GM18858 (cell line): ENCODE measurements at regions not wholly inside any gene's neighbourhood (a gene's known extent, or its start where the extent isn't known, plus 50 kb on each side); places are given as distances from the start of the nearest gene placed in this dataset.

ENCODE experiments used
- ATAC-seq: cut with Tn5 transposase; IDR thresholded peaks from one replicate; pipeline ENCODE4 v1.9.1; 2021; ENCODE audit not compliant: unreplicated experiment

DNA sequence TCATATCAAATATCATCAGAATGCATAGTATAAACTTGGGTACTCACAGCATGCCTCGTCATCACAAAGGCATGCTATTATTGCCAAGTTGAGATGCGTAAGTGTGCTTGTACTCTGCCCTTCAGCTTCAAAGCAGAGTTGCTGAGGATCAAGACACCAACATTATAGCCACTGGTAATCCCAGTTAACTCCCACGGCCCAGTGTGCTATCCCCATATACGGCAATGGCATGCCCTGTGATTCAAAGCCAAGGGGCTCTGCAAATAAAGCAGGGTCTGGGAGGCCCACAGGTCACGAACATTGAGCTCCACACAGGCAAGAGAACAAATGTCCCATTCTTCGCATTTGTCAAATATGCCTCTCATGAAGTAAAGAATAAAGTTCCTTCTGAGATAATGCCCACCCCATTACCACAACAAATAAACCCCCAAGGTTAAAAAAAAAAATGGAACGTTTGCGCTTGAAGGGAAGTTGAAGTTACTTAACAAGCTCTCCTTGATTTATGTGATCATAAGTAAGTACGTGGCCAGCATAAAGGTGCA is 298.1 kb upstream of the NECTIN3 start:
- no peak for ATAC-seq

DNA sequence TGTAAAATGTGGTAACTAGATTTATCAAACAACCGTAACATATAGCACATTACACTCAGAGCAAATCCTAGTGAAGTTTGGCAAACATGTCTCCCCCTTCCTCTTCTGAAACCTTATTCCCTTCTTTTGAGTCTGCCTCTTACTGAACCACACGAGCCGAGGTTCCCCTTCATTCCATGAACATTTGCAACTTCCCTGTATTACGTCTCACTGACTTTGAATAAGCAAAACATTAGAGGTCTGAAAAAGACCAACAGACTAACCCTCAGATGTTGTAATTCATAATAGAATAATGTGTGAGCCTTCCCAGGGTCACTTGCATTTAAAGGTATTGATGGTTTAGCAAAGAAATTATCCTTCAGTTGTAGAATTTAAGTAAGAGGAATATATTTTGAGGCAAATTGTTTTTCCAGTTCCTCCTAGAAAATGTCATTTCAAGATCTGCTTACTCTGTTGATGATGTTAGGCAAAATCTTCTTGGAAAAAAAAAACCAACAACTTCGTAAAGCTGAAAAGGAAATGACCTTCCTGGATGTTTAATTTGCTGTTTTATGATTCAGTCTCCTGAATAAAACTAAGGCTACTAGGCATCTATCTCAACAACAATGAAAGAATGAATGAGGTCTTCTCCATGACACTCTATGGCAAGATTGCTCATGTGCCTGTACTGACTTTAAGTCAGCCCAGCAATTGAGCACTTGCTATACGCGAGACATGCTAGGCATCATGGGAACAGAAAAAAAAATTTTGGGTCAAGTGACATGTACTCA is 296.9 kb upstream of the NECTIN3 start:
- ATAC-seq, result no peak

DNA sequence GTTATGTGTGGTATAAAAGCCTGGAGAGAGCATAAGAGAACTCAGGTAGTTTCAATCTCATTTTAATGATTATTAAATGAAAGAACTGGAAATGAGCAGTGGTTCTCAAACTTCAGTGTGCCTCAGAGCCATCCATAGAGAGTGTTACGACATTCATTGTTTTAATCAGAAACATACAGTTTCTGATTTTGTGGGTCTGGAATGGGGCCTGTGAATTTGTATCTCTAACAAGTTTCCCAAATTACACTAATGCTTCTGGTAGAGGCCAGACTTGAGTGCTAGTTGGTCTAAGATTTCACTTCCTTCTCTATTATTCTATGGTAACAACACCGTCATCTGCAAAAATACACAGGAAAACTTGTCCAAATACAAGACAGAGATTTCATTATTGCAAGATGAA is 292.0 kb upstream of the NECTIN3 start:
- no peak for ATAC-seq

DNA sequence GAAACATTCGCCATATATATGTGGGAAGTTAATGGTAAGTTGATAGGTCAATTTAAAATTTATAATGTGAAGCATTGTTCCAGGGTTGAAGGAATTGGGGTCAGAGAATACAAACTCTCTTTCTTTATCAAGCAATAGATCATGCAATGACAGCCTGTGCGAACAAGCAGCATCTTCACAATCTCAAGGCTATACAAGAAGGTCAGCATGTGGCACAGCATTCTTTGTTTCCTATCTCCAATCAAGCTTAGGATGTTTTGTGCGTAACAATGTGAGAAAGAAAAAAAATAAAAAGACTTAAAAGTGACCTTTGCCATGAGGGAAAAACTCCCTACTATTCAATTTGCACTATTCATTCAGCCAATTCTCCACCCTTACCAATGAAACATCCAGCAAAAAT is 288.1 kb upstream of the NECTIN3 start:
- ATAC-seq, result no peak

DNA sequence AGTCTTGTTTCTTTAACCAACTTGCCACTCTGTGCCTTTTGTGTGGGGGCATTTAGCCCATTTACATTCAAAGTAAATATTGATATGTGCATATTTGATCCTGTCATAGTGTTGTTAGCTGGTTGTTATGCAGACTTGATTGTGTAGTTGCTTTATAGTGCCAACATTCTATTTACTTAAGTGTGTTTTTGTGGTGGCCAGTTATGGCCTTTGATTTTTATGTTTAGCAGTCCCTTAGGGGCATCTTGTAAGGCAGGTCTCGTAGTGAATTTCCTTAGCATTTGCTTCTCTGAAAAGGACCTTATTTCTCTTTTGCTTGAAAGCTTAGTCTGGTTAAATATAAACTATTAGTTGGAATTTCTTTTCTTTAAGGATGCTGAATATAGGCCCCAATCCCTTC is 282.8 kb upstream of the NECTIN3 start:
- no peak for ATAC-seq

DNA sequence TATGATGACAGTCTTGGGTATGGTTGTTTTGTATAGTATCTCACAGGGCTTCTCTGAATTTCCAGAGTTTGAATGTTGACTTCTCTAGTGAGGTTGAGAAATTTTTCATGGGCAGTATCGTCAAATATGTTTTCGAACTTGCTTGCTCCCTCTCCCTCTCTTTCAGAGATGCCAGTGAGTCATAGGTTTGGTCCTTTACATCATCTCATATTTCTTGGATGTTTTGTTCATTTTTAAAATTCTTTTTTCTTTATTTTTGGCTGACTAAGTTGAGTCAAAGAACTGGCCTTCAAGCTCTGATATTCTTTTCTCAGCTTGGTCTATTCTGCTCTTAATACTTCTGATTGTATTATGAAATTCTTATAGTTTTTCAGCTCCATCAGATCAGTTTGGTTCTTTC is 282.3 kb upstream of the NECTIN3 start:
- ATAC-seq, result no peak

DNA sequence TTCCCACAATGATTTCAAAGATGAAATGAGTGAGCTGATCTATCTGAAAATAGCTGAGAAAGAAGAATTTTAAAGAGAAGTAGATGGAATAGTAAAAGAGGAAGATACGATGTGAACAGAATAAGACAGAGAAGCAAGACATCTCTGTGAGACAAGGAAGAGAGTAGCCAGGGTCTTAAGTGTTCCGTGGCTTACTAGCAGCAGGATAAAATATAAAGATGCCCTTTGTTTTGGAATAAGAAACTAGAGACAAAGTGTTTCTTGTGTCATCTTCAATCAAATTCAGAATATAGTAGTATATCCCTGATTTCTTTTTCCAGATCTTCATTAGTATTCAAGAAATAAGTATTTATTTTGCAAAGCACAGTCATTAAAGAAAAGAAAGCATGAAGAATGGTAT is 281.0 kb upstream of the NECTIN3 start:
- ATAC-seq, result no peak

DNA sequence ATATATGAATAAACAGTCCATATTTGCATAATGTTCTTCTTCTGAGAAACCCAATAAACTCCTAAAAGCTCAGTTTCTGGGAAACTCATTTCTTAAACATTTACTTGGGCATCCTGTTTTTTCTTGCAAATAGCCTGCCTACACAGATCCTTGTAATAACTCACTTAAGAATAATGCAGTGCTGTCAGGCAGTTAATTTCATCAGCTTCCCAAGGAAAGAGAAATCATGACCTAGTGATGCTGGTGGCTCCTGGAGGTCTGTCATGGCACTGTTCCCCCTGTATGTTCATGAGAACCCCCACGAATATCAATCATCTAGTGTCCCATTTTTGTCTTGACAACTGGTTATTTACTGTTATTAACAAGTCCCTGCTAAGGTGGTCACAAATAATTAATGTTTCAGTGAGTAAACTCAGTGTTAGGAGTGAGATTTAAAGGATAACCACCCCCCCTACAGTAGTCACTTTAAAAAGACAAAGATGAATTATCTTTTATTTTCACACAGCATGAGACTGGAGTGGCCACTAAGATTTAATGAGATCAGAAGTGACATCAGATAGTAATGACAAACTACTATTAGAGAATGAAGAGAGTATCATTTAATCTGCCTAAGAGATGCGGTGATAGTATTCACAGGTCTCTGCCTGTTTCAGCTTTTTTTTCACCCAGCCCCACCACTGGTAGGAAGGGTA is 279.5 kb upstream of the NECTIN3 start:
- ATAC-seq, result no peak

DNA sequence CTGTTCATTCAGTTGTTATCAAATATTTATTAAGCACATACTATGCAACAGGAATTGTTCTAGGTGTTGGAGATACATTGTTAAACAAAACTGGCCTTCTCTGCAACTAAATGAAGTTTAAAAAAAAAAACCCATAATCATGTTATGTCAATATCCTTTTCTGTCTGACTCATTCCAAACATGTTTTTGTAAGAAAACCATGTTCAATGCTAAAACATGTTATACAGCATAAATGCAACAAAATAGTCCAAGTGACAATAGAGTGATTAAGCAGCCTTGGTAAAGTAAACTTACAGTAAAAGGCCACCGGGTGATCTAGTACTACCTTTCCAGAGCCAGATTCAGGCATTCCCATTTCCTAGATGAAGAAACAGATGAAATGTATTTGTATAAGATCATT is 278.0 kb upstream of the NECTIN3 start:
- ATAC-seq, result no peak

DNA sequence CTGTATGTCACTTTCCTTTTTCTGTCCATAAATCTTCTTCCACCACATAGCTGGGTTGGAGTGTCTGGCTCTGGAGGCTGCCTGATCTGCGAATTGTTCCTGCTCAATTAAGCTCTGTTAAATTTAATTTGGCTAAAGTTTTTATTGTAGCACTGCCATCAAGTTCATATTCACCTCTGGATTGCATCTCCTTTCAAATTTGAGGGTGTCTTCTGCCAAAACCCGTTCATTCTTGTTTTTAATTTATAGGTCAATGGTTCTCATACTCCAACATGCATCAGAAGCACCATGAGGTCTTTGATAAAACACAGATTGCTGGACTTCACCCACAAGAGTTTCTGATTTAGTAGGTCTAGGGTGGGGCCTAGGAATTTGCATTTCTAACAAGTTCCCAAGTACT is 276.5 kb upstream of the NECTIN3 start:
- no peak for ATAC-seq

DNA sequence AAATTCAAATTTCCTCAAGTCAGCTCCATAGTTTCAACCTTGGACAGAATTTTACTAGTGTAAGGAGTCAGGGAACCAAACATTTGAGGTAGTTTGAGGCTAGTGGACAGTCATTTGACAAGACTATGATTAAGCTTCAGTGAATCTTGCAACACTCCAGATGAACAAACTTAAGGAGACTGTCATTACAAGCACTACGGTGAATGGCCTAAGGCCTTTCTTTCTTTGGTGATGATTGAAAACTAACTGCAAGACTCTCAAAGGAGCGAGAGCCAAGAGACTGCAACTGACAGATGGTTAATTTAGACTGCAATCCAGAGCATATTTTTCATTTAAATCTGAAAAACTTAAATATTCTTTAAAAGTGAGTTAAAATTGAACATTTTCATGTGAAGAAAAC is 272.3 kb upstream of the NECTIN3 start:
- ATAC-seq, result no peak

DNA sequence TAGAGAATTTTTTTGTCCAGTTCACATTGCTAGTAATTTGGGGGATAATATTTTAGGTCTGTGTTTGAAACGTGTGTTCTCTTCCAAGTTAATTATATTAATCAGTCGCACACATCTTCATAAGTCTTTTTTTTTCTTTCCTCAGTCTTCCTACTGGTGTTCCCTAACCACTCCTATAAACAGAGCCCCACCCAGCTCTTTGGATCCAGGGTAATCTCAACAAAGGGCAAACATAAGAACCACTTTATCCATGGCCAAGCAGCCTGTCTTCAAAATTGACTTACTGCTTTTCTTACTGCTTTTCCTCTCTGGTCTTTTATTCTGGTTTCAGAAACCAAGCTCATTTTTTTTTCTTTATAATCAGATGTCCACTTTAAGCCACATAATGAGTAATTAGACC is 266.8 kb upstream of the NECTIN3 start:
- ATAC-seq, result no peak

DNA sequence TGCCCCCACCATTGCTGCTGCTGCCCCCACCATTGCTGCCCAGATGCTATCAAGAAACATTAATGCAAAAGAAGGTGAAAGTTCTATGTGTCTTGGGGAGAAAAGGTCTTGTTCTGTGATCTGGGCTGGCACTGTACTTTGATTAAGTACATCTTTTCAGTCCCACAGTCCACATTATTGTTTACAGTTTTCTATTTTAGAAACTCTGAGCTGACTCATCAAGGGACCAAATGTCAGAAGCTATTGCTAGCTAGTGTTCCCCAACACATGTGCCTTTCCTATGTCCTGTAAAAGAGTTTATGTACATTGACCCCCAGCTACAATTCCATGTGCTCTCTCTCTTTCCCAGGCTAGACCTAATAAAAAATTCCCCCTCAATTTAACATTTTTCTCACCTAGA is 264.7 kb upstream of the NECTIN3 start:
- ATAC-seq, result no peak

DNA sequence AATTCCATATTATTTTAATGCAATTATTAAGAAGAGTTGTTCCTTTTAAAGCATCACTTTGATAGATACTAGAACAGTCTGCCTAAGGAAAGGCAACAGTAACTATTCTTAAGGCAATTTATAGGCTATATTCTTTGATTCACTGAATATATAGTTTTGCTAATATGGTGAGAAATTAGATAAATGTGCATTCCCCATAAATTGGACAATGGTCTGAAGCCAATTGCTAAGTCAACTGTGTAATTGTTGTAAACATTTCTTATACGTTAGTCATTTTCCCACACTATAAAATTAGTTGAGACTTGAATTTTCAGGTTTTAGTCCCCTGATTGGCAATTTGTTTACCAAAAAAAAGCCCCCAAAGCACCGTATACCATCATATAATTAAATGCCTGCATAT is 263.0 kb upstream of the NECTIN3 start:
- ATAC-seq, result no peak

DNA sequence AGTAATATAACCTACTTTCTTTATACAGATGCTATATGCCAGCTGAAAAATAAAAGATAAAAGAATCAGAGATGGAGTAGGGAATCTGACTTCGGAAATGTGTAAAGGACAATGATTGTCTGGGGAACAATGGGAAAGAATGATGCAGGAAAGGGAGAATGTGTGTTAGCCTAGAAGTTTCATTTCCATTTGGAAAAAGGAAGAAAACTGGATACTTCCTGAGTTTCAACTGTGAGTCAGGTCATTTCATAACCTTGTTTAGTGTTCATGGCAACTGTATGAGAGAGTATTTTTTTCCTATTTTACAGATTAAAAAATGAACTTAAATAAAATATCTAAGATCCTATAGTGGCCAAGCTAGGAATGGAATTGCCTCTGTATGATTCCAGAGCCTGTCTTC is 261.3 kb upstream of the NECTIN3 start:
- ATAC-seq, result no peak

DNA sequence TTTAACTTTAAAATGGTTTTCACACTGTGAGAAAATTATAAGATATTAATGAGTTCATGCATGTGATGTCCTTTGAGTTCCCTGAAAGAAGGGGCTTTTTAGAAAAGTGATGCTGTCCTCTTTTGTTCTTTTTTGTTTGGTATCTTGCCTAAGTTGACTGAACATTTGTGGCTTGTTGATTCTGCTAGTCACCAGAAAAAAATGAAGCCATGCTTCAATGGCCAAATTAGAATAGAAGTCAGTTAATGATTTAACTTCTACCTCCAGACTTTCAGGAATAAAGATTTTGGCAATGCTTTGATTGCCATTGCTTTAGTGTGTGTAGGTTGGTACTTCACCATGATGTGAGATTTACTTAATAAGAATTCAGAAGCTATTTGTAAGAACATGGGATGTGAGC is 260.6 kb upstream of the NECTIN3 start:
- ATAC-seq, result no peak

DNA sequence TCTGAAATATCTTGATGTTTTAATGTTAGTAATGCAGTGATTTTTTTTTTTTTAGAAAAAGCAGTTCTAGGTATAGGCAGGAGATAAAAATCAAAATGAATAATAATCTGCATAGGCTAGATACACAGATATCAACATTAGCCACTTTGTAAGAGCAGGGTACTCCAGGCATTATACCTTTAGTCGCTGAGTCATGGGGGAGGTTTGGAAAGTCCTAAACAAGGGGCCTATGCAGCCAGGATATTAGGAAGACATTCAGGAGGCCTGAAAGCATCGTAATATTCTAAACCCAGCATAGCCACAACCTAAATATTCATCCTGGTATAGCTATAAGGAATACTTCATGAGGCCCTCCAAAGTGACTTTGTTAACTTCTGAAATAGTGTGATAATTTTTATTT is 258.1 kb upstream of the NECTIN3 start:
- no peak for ATAC-seq

DNA sequence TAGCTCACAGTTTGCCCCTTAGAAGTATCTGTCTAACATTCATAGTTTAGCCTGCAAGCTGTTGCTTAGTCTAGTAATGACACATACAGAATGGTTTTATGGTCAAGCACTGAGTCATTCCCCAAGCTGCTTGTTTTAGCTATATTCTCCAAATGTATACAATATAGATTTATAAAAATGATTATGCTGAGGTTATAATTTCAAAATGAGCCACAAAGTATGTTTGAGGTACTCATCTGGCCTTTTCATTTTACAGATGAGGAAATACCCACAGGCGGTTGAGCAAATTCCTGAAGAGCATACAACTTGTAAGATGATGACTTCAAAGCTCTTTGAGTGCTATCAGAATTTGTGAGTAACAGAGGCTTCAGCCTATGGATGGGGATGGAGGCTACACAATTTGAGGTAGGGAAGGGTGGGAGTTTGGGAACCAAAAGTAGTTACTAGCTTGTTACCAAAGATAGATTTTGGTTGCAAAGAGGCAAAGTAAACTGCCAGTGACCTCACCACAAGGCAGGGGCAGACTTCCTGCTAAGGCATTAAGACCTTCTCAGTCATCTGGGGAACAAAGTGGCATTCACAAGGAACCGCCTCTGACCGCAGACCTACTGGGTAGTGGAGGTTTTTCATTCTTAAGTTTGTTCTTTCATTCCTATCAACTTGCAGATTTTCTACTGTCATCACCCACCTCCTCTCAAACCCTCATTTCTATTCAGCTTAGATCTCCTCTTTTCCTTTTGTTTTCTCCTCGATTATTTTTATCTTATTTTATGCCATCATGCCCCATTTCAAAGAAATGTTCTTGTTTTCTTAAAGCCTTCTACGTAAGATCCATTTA is 257.2 kb upstream of the NECTIN3 start:
- ATAC-seq, result peak; percentile 83

DNA sequence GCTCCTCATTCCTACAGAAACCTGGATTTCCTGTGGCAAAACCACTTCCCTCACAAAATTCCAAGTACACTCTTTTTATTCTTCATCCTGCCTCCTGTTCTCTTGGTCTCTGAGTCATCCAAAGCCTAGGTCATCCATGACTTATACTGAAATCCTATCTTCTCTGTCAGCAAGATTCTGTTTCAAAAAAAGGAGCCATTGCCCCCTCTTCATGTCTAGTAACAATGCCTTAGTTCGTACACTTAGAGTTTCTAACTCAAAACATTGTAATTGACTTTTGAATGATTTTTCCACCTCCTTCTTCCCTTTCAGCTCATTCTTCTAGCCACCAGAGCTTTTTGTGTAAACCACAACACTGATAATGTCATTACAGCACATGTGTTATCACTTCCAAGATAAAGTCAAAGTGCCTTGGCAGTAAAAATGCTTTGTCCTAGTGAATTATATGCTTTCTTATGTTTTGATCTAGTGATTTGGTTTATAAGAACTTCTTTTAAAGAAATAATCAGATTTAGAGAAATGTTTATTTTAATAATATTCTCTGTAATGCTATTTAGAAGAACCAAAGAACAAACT is 256.5 kb upstream of the NECTIN3 start:
- no peak for ATAC-seq

DNA sequence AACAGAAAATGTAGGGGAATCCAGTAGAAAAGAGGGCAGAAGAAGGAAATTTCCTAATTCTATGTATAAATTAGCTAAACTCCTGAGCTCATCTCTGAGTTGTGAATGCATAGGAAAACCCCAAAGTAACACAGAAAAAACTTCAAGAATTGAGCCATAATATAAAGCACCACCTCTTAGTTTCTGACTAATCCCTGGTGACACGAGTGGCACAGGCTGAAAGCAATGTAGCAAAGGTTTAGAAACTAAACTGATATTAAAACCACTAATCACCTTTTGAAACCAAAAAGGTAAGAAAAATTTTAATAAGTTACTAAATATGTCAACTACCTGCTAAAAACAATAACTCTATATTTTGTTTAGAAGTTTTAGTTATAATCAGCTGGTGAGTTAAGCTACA is 255.6 kb upstream of the NECTIN3 start:
- ATAC-seq, result peak; percentile 41

DNA sequence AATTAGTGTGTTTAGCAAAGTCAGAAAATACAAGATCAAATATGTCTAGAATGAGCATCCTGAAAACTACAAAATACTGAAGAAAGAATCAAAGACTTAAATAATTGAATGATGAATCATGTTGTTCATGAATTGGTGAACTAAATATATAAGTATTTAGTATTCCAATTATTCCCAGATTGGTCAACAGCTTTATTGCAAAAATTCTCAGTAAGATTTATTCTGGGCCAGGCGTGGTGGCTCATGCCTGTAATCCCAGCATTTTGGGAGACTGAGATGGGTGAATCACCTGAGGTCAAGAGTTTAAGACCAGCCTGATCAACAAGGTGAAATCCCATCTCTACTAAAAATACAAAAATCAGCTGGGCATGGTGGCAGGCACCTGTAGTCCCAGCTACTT is 250.0 kb upstream of the NECTIN3 start:
- no peak for ATAC-seq
